ENCODE measurements at regions not wholly inside any gene's neighbourhood (a gene's known extent, or its start where the extent isn't known, plus 50 kb on each side); places are given as distances from the start of the nearest gene placed in this dataset.
A peak's percentile ranks its signal among the peaks of the same experiment; 100 is the strongest.

DNA sequence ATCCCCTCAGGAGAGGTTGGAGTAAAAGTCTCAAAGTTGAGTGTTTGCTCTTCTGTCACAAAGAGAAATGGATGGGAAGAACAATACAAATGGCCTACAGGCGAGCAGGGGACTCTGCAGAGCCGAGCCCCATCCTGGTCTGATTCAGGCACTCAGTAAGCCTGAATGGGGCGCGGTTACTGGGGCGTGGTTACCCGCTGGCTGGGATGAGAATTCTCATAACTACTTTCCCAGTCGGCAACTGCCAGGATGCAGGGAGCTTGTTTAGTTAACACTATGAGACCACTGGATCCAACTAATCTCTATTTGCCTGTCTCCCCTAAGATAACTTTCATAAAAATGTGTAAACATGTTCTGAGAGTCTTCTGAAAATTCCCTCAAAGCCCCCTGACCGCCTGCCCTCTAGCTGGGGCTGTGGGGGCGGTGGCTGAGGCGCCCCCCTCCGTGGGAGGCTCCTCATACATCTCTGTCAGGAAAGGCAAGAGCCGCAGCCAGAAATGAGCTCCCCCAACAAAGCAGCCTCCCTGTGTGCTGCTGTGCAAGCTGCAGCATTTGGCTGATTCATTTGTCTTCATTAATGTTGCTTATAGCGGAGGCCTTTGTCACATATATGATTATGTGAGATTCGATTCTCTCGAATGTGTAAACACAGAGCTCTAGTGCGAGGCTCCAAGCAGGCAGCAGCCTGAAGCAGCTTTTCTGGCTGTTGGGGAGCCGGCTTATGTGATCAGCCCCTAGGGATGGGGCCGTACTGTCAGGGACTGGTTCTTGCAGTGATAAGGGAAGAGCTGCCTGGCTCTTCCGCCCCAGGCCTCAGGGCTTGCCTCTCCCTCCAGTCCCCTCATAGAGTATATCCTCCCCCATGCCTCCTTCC is 126.1 kb upstream of the ARHGAP5 start:
- TF ChIP-seq, protein P1, sequence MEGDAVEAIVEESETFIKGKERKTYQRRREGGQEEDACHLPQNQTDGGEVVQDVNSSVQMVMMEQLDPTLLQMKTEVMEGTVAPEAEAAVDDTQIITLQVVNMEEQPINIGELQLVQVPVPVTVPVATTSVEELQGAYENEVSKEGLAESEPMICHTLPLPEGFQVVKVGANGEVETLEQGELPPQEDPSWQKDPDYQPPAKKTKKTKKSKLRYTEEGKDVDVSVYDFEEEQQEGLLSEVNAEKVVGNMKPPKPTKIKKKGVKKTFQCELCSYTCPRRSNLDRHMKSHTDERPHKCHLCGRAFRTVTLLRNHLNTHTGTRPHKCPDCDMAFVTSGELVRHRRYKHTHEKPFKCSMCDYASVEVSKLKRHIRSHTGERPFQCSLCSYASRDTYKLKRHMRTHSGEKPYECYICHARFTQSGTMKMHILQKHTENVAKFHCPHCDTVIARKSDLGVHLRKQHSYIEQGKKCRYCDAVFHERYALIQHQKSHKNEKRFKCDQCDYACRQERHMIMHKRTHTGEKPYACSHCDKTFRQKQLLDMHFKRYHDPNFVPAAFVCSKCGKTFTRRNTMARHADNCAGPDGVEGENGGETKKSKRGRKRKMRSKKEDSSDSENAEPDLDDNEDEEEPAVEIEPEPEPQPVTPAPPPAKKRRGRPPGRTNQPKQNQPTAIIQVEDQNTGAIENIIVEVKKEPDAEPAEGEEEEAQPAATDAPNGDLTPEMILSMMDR (IDR thresholded peaks at IDR 0.05) = no peak
- TF ChIP-seq EP300 (IDR thresholded peaks at IDR 0.05) (no peak), POLR2A (IDR thresholded peaks at IDR 0.05) (no peak), POLR2AphosphoS5 (IDR thresholded peaks at IDR 0.05) (no peak)
- no peaks in the 10 kb centered on the region for H3K27me3 ChIP-seq
- peaks cover 0 to 16% (median 10%) of the 10 kb centered on the region in 3 donors for H3K4me1 ChIP-seq
- peak; percentile 73 for ATAC-seq
- no peaks in the 10 kb centered on the region for H3K36me3 ChIP-seq
- 10 to 17% methylated on average over 11 to 13 of the region's 19 CpGs for WGBS, 2 donors (ENCODE audit: low coverage in 1 of 2)
- peak overlapping the region in 2 of 4 donors; percentile 45 to 62 for H3K27ac ChIP-seq
- no peaks in the 10 kb centered on the region for H3K9me3 ChIP-seq
- H3K4me3 ChIP-seq = no peak overlapping the region

DNA sequence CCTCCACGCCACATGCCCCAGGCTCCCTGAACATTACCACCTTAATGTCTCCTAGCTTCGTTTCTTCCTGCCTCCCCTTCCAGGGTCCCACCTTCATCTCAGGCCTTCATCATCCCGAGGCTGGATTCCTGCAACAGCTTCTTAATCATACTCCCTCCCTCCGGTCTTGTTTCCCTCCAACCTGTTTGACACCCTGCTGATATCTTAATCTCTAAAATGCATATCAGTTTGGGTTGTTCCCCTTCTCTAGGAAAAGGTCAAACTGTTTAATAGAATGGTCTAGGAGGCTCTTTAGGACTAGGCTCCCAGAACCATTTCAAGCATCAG is 125.5 kb upstream of the ARHGAP5 start:
- ATAC-seq = no peak
- 70 to 82% methylated on average over 3 to 4 of the region's 4 CpGs for WGBS, 2 donors (ENCODE audit: low coverage in 1 of 2)
- peak overlapping the region in 1 of 4 donors; percentile 45 for H3K27ac ChIP-seq
- H3K27me3 ChIP-seq = no peaks in the 10 kb centered on the region
- no peaks in the 10 kb centered on the region for H3K36me3 ChIP-seq
- TF ChIP-seq POLR2AphosphoS5 (IDR thresholded peaks at IDR 0.05) (no peak), EP300 (IDR thresholded peaks at IDR 0.05) (no peak), POLR2A (IDR thresholded peaks at IDR 0.05) (no peak)
- TF ChIP-seq, protein P1 (IDR thresholded peaks at IDR 0.05) = no peak
- H3K9me3 ChIP-seq = no peaks in the 10 kb centered on the region
- H3K4me3 ChIP-seq = no peak overlapping the region
- H3K4me1 ChIP-seq = peaks cover 0 to 16% (median 10%) of the 10 kb centered on the region in 3 donors

DNA sequence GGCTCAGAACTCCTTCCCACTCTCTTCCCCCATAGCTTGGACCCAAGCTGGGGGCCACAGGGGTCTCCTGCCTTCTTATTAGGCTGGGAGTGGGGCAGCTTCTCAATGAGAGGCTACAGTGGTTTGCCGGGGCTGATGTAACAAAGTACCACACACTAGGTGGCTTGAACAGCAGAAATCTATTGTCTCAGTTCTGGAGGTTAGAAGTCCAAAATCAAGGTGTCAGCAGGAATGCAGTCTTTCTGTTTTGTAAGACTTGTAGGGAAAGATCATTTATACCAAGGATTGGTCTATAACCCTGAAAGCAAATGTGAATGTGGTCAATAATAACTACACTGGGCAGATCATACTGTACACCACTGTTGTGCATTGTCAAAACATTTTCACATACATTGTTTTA is 124.5 kb upstream of the ARHGAP5 start:
- no peak for ATAC-seq
- WGBS, 2 donors (ENCODE audit: low coverage in 1 of 2) = 100% methylated on average over 1 of the region's 1 CpG; no CpG with 5 or more reads in 1 of the 2 donors
- H3K4me1 ChIP-seq = peaks cover 0 to 16% (median 10%) of the 10 kb centered on the region in 3 donors

DNA sequence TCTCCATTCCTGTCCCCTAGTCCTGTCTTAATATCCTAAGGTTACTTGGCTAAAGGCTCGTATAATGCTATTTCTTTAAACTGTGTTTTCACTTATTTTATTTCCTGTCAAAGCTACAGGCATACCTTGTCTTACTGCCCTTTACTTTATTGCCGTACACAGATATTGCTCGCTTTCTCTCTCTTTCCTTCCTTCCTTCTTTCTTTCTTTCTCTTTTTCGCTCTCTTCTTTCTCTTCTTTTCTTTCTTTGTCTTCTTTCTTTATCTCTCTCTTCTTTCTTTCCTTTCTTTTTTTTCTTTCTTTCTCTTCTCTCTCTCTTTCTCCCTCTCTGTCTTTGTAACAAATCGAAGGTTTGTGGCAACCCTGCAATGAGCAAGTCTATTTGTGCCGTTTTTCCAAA is 123.9 kb upstream of the ARHGAP5 start:
- Histone ChIP-seq H3K4me3 (no peak overlapping the region), H3K36me3 (no peaks in the 10 kb centered on the region), H3K4me1 (peaks cover 0 to 16% (median 10%) of the 10 kb centered on the region in 3 donors), H3K9me3 (no peaks in the 10 kb centered on the region), H3K27me3 (no peaks in the 10 kb centered on the region), H3K27ac (no peak overlapping the region)
- no peak for ATAC-seq
- WGBS, 2 donors (ENCODE audit: low coverage in 1 of 2) = 94 to 96% methylated on average over 4 to 6 of the region's 6 CpGs
- no peak for TF ChIP-seq POLR2AphosphoS5 (IDR thresholded peaks at IDR 0.05)
- no peak for TF ChIP-seq POLR2A (IDR thresholded peaks at IDR 0.05)
- TF ChIP-seq EP300 (IDR thresholded peaks at IDR 0.05) = no peak
- TF ChIP-seq, protein P1 (IDR thresholded peaks at IDR 0.05) = no peak

More for the DNA sequence above, 124.5 kb upstream of the ARHGAP5 start:
- H3K36me3 ChIP-seq = no peaks in the 10 kb centered on the region
- H3K4me3 ChIP-seq = no peak overlapping the region
- H3K9me3 ChIP-seq = no peaks in the 10 kb centered on the region
- TF ChIP-seq, protein P1 (IDR thresholded peaks at IDR 0.05) = no peak
- TF ChIP-seq POLR2AphosphoS5 (IDR thresholded peaks at IDR 0.05) (no peak), EP300 (IDR thresholded peaks at IDR 0.05) (no peak), POLR2A (IDR thresholded peaks at IDR 0.05) (no peak)
- H3K27me3 ChIP-seq = no peaks in the 10 kb centered on the region
- no peak overlapping the region for H3K27ac ChIP-seq

DNA sequence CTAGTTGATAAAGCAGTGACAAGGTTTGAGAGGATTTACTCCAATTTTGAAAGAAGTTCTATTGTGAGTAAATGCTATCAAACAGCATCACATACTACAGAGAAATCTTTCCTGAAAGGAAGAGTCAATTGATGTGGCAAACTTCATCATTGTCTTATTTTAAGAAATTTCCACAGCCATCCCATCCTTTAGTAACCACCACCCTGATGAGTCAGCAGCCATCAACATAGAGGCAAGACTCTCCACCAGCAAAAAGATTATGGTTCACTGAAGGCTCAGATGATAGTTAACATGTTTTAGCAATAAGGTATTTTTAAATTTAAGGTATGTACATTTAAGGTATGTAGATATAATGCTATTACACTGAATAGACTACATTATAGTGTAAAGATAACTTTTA is 122.1 kb upstream of the ARHGAP5 start:
- Histone ChIP-seq H3K9me3 (no peaks in the 10 kb centered on the region), H3K27me3 (no peaks in the 10 kb centered on the region), H3K27ac (no peak overlapping the region), H3K4me1 (peaks cover 0 to 16% (median 10%) of the 10 kb centered on the region in 3 donors), H3K4me3 (no peak overlapping the region), H3K36me3 (no peaks in the 10 kb centered on the region)
- TF ChIP-seq EP300 (IDR thresholded peaks at IDR 0.05) (no peak), POLR2A (IDR thresholded peaks at IDR 0.05) (no peak), POLR2AphosphoS5 (IDR thresholded peaks at IDR 0.05) (no peak)
- TF ChIP-seq, protein P1 (IDR thresholded peaks at IDR 0.05) = no peak
- ATAC-seq = no peak

All from gastroesophageal sphincter (tissue), 4 donors.